ENCODE measurements at regions not wholly inside any gene's neighbourhood (a gene's known extent, or its start where the extent isn't known, plus 50 kb on each side); places are given as distances from the start of the nearest gene placed in this dataset.
"Not testable (repeated sequence)": the region's sequence is repeated elsewhere in the genome, so short reads cannot be mapped to it uniquely, and the experiment has no call there.

- not testable (repeated sequence) for H3K9ac ChIP-seq (ENCODE audit: low read length in 5 of 5); H3K4me1 ChIP-seq (ENCODE audit: control insufficient read depth in 5 of 5, insufficient read depth in 5 of 5, low read length in 5 of 5); H3K27me3 ChIP-seq (ENCODE audit: control insufficient read depth in 5 of 5, insufficient read depth in 4 of 5, low read length in 5 of 5); H3K9me3 ChIP-seq (ENCODE audit: control insufficient read depth in 5 of 5, low read length in 5 of 5); H3K27ac ChIP-seq (ENCODE audit: low read depth, low read length); H3K4me3 ChIP-seq (ENCODE audit: low read depth in 1 of 5, low read length in 5 of 5); H3K36me3 ChIP-seq (ENCODE audit: control insufficient read depth in 5 of 5, insufficient read depth in 5 of 5, low read length in 5 of 5)
Measured at GRCh38 chr12:5122256-5122831, 78.7 kb downstream of the KCNA5 start.

- Histone ChIP-seq H3K36me3 (ENCODE audit: control insufficient read depth in 5 of 5, insufficient read depth in 5 of 5, low read length in 5 of 5) (no peaks in the 10 kb centered on the region), H3K9ac (ENCODE audit: low read length in 5 of 5) (no peak overlapping the region), H3K27me3 (ENCODE audit: control insufficient read depth in 5 of 5, insufficient read depth in 4 of 5, low read length in 5 of 5) (peaks cover 0 to 4% (median 0%) of the 10 kb centered on the region in 5 donors), H3K4me3 (ENCODE audit: low read depth in 1 of 5, low read length in 5 of 5) (no peak overlapping the region), H3K9me3 (ENCODE audit: control insufficient read depth in 5 of 5, low read length in 5 of 5) (no peaks in the 10 kb centered on the region), H3K4me1 (ENCODE audit: control insufficient read depth in 5 of 5, insufficient read depth in 5 of 5, low read length in 5 of 5) (no peaks in the 10 kb centered on the region), H3K27ac (ENCODE audit: low read depth, low read length) (no peak overlapping the region)
Measured at GRCh38 chr12:5123921-5124320, 80.2 kb downstream of the KCNA5 start.

GRCh38 chr12:5124401-5124800, 80.7 kb downstream of the KCNA5 start:
- Histone ChIP-seq H3K9ac (ENCODE audit: low read length in 5 of 5) (no peak overlapping the region), H3K36me3 (ENCODE audit: control insufficient read depth in 5 of 5, insufficient read depth in 5 of 5, low read length in 5 of 5) (no peaks in the 10 kb centered on the region), H3K4me3 (ENCODE audit: low read depth in 1 of 5, low read length in 5 of 5) (no peak overlapping the region), H3K27me3 (ENCODE audit: control insufficient read depth in 5 of 5, insufficient read depth in 4 of 5, low read length in 5 of 5) (peaks cover 0 to 4% (median 0%) of the 10 kb centered on the region in 5 donors), H3K4me1 (ENCODE audit: control insufficient read depth in 5 of 5, insufficient read depth in 5 of 5, low read length in 5 of 5) (no peaks in the 10 kb centered on the region), H3K27ac (ENCODE audit: low read depth, low read length) (no peak overlapping the region), H3K9me3 (ENCODE audit: control insufficient read depth in 5 of 5, low read length in 5 of 5) (no peaks in the 10 kb centered on the region)

GRCh38 chr12:5134861-5135525, 91.3 kb downstream of the KCNA5 start:
- peaks cover 0 to 3% (median 0%) of the 10 kb centered on the region in 5 donors for H3K9me3 ChIP-seq (ENCODE audit: control insufficient read depth in 5 of 5, low read length in 5 of 5)
- no peak overlapping the region for H3K27ac ChIP-seq (ENCODE audit: low read depth, low read length)
- H3K4me3 ChIP-seq (ENCODE audit: low read depth in 1 of 5, low read length in 5 of 5) = no peak overlapping the region
- no peaks in the 10 kb centered on the region for H3K36me3 ChIP-seq (ENCODE audit: control insufficient read depth in 5 of 5, insufficient read depth in 5 of 5, low read length in 5 of 5)
- H3K27me3 ChIP-seq (ENCODE audit: control insufficient read depth in 5 of 5, insufficient read depth in 4 of 5, low read length in 5 of 5) = peaks cover 0 to 16% (median 2%) of the 10 kb centered on the region in 5 donors
- no peaks in the 10 kb centered on the region for H3K4me1 ChIP-seq (ENCODE audit: control insufficient read depth in 5 of 5, insufficient read depth in 5 of 5, low read length in 5 of 5)
- H3K9ac ChIP-seq (ENCODE audit: low read length in 5 of 5) = no peak overlapping the region

GRCh38 chr12:5138256-5138655, 94.6 kb downstream of the KCNA5 start:
- Histone ChIP-seq H3K36me3 (ENCODE audit: control insufficient read depth in 5 of 5, insufficient read depth in 5 of 5, low read length in 5 of 5) (no peaks in the 10 kb centered on the region), H3K4me1 (ENCODE audit: control insufficient read depth in 5 of 5, insufficient read depth in 5 of 5, low read length in 5 of 5) (no peaks in the 10 kb centered on the region), H3K9ac (ENCODE audit: low read length in 5 of 5) (no peak overlapping the region), H3K27ac (ENCODE audit: low read depth, low read length) (no peak overlapping the region), H3K4me3 (ENCODE audit: low read depth in 1 of 5, low read length in 5 of 5) (no peak overlapping the region), H3K27me3 (ENCODE audit: control insufficient read depth in 5 of 5, insufficient read depth in 4 of 5, low read length in 5 of 5) (peaks cover 0 to 10% (median 0%) of the 10 kb centered on the region in 5 donors), H3K9me3 (ENCODE audit: control insufficient read depth in 5 of 5, low read length in 5 of 5) (peaks cover 0 to 3% (median 0%) of the 10 kb centered on the region in 5 donors)

GRCh38 chr12:5138845-5139244, 95.2 kb downstream of the KCNA5 start:
- peaks cover 0 to 3% (median 0%) of the 10 kb centered on the region in 5 donors for H3K9me3 ChIP-seq (ENCODE audit: control insufficient read depth in 5 of 5, low read length in 5 of 5)
- no peaks in the 10 kb centered on the region for H3K4me1 ChIP-seq (ENCODE audit: control insufficient read depth in 5 of 5, insufficient read depth in 5 of 5, low read length in 5 of 5)
- no peaks in the 10 kb centered on the region for H3K36me3 ChIP-seq (ENCODE audit: control insufficient read depth in 5 of 5, insufficient read depth in 5 of 5, low read length in 5 of 5)
- H3K27ac ChIP-seq (ENCODE audit: low read depth, low read length) = no peak overlapping the region
- H3K9ac ChIP-seq (ENCODE audit: low read length in 5 of 5) = no peak overlapping the region
- H3K27me3 ChIP-seq (ENCODE audit: control insufficient read depth in 5 of 5, insufficient read depth in 4 of 5, low read length in 5 of 5) = peaks cover 0 to 10% (median 0%) of the 10 kb centered on the region in 5 donors
- H3K4me3 ChIP-seq (ENCODE audit: low read depth in 1 of 5, low read length in 5 of 5) = no peak overlapping the region

GRCh38 chr12:5139751-5140150, 96.1 kb downstream of the KCNA5 start:
- Histone ChIP-seq H3K9me3 (ENCODE audit: control insufficient read depth in 5 of 5, low read length in 5 of 5) (peaks cover 0 to 3% (median 0%) of the 10 kb centered on the region in 5 donors), H3K27me3 (ENCODE audit: control insufficient read depth in 5 of 5, insufficient read depth in 4 of 5, low read length in 5 of 5) (peaks cover 0 to 5% (median 0%) of the 10 kb centered on the region in 5 donors), H3K27ac (ENCODE audit: low read depth, low read length) (no peak overlapping the region), H3K4me1 (ENCODE audit: control insufficient read depth in 5 of 5, insufficient read depth in 5 of 5, low read length in 5 of 5) (no peaks in the 10 kb centered on the region), H3K36me3 (ENCODE audit: control insufficient read depth in 5 of 5, insufficient read depth in 5 of 5, low read length in 5 of 5) (no peaks in the 10 kb centered on the region), H3K4me3 (ENCODE audit: low read depth in 1 of 5, low read length in 5 of 5) (no peak overlapping the region), H3K9ac (ENCODE audit: low read length in 5 of 5) (no peak overlapping the region)

- no peak overlapping the region for H3K4me3 ChIP-seq (ENCODE audit: low read depth in 1 of 5, low read length in 5 of 5)
- H3K9me3 ChIP-seq (ENCODE audit: control insufficient read depth in 5 of 5, low read length in 5 of 5) = peaks cover 0 to 3% (median 0%) of the 10 kb centered on the region in 5 donors
- H3K27ac ChIP-seq (ENCODE audit: low read depth, low read length) = no peak overlapping the region
- H3K36me3 ChIP-seq (ENCODE audit: control insufficient read depth in 5 of 5, insufficient read depth in 5 of 5, low read length in 5 of 5) = no peaks in the 10 kb centered on the region
- H3K9ac ChIP-seq (ENCODE audit: low read length in 5 of 5) = no peak overlapping the region
- peaks cover 0 to 5% (median 0%) of the 10 kb centered on the region in 5 donors for H3K27me3 ChIP-seq (ENCODE audit: control insufficient read depth in 5 of 5, insufficient read depth in 4 of 5, low read length in 5 of 5)
- H3K4me1 ChIP-seq (ENCODE audit: control insufficient read depth in 5 of 5, insufficient read depth in 5 of 5, low read length in 5 of 5) = no peaks in the 10 kb centered on the region
Measured at GRCh38 chr12:5140190-5140589, 96.5 kb downstream of the KCNA5 start.

GRCh38 chr12:5148880-5149279, 105.2 kb downstream of the KCNA5 start:
- no peaks in the 10 kb centered on the region for H3K9me3 ChIP-seq (ENCODE audit: control insufficient read depth in 5 of 5, low read length in 5 of 5)
- H3K9ac ChIP-seq (ENCODE audit: low read length in 5 of 5) = no peak overlapping the region
- H3K36me3 ChIP-seq (ENCODE audit: control insufficient read depth in 5 of 5, insufficient read depth in 5 of 5, low read length in 5 of 5) = no peaks in the 10 kb centered on the region
- H3K4me3 ChIP-seq (ENCODE audit: low read depth in 1 of 5, low read length in 5 of 5) = no peak overlapping the region
- no peaks in the 10 kb centered on the region for H3K4me1 ChIP-seq (ENCODE audit: control insufficient read depth in 5 of 5, insufficient read depth in 5 of 5, low read length in 5 of 5)
- peaks cover 0 to 15% (median 0%) of the 10 kb centered on the region in 5 donors for H3K27me3 ChIP-seq (ENCODE audit: control insufficient read depth in 5 of 5, insufficient read depth in 4 of 5, low read length in 5 of 5)
- H3K27ac ChIP-seq (ENCODE audit: low read depth, low read length) = no peak overlapping the region

GRCh38 chr12:5154091-5154490, 110.4 kb downstream of the KCNA5 start:
- Histone ChIP-seq H3K4me1 (ENCODE audit: control insufficient read depth in 5 of 5, insufficient read depth in 5 of 5, low read length in 5 of 5) (no peaks in the 10 kb centered on the region), H3K27ac (ENCODE audit: low read depth, low read length) (no peak overlapping the region), H3K36me3 (ENCODE audit: control insufficient read depth in 5 of 5, insufficient read depth in 5 of 5, low read length in 5 of 5) (no peaks in the 10 kb centered on the region), H3K4me3 (ENCODE audit: low read depth in 1 of 5, low read length in 5 of 5) (no peak overlapping the region), H3K9me3 (ENCODE audit: control insufficient read depth in 5 of 5, low read length in 5 of 5) (no peaks in the 10 kb centered on the region), H3K27me3 (ENCODE audit: control insufficient read depth in 5 of 5, insufficient read depth in 4 of 5, low read length in 5 of 5) (peaks cover 13 to 24% (median 15%) of the 10 kb centered on the region in 5 donors), H3K9ac (ENCODE audit: low read length in 5 of 5) (no peak overlapping the region)

Measured in subcutaneous abdominal adipose tissue (tissue), 5 donors.